Type B pancreatic cell (in vitro differentiated cells): ENCODE measurements at regions not wholly inside any gene's neighbourhood (a gene's known extent, or its start where the extent isn't known, plus 50 kb on each side); places are given as distances from the start of the nearest gene placed in this dataset.

Experiments used
- DNase-seq: peaks from one replicate; pipeline ENCODE4 v3.0.0; 2021; ENCODE audit warnings: mixed read lengths; ENCODE audit not compliant: unreplicated experiment; ENCODE audit errors: extremely low spot score
- H3K27ac Mint-ChIP-seq: 2 replicates; pipeline ENCODE4 v1.8.0; 2021; ENCODE audit warnings: mild to moderate bottlenecking, mixed read lengths
- H3K27me3 Mint-ChIP-seq: 2 replicates; pipeline ENCODE4 v1.8.0; 2021; ENCODE audit warnings: mixed read lengths
- H3K36me3 Mint-ChIP-seq: 2 replicates; pipeline ENCODE4 v1.8.0; 2021; ENCODE audit warnings: mixed read lengths
- H3K4me1 Mint-ChIP-seq: one replicate; pipeline ENCODE4 v1.8.0; 2021; ENCODE audit warnings: mixed read lengths; ENCODE audit not compliant: unreplicated experiment
- H3K4me3 Mint-ChIP-seq: 2 replicates; pipeline ENCODE4 v1.8.0; 2021; ENCODE audit warnings: mild to moderate bottlenecking, mixed read lengths
- H3K9me3 Mint-ChIP-seq: 2 replicates; pipeline ENCODE4 v1.8.0; 2021; ENCODE audit warnings: mixed read lengths
- CTCF ChIP-seq: fragments of 200-600 bp; sonication (generic); conservative IDR thresholded peaks from 2 replicates; pipeline ENCODE4 v1.5.0; 2021; ENCODE audit warnings: antibody characterized with exemption, mild to moderate bottlenecking

- H3K4me3 Mint-ChIP-seq = no peak overlapping the region
- no peak for DNase-seq
- no peak for TF ChIP-seq CTCF
- H3K36me3 Mint-ChIP-seq = no peaks in the 10 kb centered on the region
- H3K9me3 Mint-ChIP-seq = no peaks in the 10 kb centered on the region
- no peaks in the 10 kb centered on the region for H3K27me3 Mint-ChIP-seq
- no peaks in the 10 kb centered on the region for H3K4me1 Mint-ChIP-seq
- H3K27ac Mint-ChIP-seq = no peak overlapping the region
Measured at GRCh38 chr4:125547836-125548235, 233.1 kb downstream of the FAT4 start.

- H3K9me3 Mint-ChIP-seq = peaks cover 5% of the 10 kb centered on the region
- no peak for TF ChIP-seq CTCF
- H3K36me3 Mint-ChIP-seq = no peaks in the 10 kb centered on the region
- no peak for DNase-seq
- no peaks in the 10 kb centered on the region for H3K27me3 Mint-ChIP-seq
- H3K4me3 Mint-ChIP-seq = no peak overlapping the region
- no peaks in the 10 kb centered on the region for H3K4me1 Mint-ChIP-seq
- no peak overlapping the region for H3K27ac Mint-ChIP-seq
Measured at GRCh38 chr4:125550769-125551168, 236.0 kb downstream of the FAT4 start.

- no peak for TF ChIP-seq CTCF
- Mint-ChIP-seq H3K36me3 (no peaks in the 10 kb centered on the region), H3K27ac (no peak overlapping the region), H3K4me1 (no peaks in the 10 kb centered on the region), H3K27me3 (no peaks in the 10 kb centered on the region), H3K4me3 (no peak overlapping the region), H3K9me3 (peaks cover 6% of the 10 kb centered on the region)
- no peak for DNase-seq
Measured at GRCh38 chr4:125551466-125551865, 236.7 kb downstream of the FAT4 start.

- H3K4me3 Mint-ChIP-seq = no peak overlapping the region
- no peaks in the 10 kb centered on the region for H3K27me3 Mint-ChIP-seq
- no peak for TF ChIP-seq CTCF
- H3K4me1 Mint-ChIP-seq = no peaks in the 10 kb centered on the region
- peaks cover 9% of the 10 kb centered on the region for H3K9me3 Mint-ChIP-seq
- no peak overlapping the region for H3K27ac Mint-ChIP-seq
- no peaks in the 10 kb centered on the region for H3K36me3 Mint-ChIP-seq
- DNase-seq = no peak
Measured at GRCh38 chr4:125551967-125552366, 237.2 kb downstream of the FAT4 start.

GRCh38 chr4:125572601-125573000 lies 257.8 kb downstream of the FAT4 start:
- no peaks in the 10 kb centered on the region for H3K4me1 Mint-ChIP-seq
- H3K27me3 Mint-ChIP-seq = no peaks in the 10 kb centered on the region
- no peaks in the 10 kb centered on the region for H3K9me3 Mint-ChIP-seq
- H3K27ac Mint-ChIP-seq = no peak overlapping the region
- no peak for DNase-seq
- TF ChIP-seq CTCF = no peak
- H3K36me3 Mint-ChIP-seq = no peaks in the 10 kb centered on the region
- H3K4me3 Mint-ChIP-seq = no peak overlapping the region

GRCh38 chr4:125573368-125573767 lies 258.6 kb downstream of the FAT4 start:
- Mint-ChIP-seq H3K36me3 (no peaks in the 10 kb centered on the region), H3K4me3 (no peak overlapping the region), H3K27ac (no peak overlapping the region), H3K27me3 (no peaks in the 10 kb centered on the region), H3K4me1 (no peaks in the 10 kb centered on the region), H3K9me3 (no peaks in the 10 kb centered on the region)
- DNase-seq = no peak
- no peak for TF ChIP-seq CTCF
